ENCODE measurements at regions not wholly inside any gene's neighbourhood (a gene's known extent, or its start where the extent isn't known, plus 50 kb on each side); places are given as distances from the start of the nearest gene placed in this dataset.

DNA sequence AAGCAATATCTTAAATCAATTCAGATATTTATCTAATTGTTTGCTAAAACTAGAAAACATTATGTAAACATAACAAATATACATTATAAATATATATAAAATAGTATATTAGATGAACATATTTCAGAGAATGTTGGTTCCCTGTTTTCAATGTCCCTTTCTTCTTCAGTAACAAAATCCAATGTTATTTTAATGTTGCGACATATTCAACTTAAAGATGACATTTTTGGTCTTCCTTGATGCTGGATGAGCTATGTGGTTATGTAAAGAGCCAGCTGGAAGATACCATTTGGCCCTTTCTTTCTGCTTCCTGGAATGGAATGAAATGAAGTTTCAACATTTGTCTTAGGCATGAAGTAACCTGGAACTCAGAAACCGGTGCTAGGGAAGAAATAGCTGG lies 668.1 kb upstream of the CDH6 start:
- TF ChIP-seq, protein P1, sequence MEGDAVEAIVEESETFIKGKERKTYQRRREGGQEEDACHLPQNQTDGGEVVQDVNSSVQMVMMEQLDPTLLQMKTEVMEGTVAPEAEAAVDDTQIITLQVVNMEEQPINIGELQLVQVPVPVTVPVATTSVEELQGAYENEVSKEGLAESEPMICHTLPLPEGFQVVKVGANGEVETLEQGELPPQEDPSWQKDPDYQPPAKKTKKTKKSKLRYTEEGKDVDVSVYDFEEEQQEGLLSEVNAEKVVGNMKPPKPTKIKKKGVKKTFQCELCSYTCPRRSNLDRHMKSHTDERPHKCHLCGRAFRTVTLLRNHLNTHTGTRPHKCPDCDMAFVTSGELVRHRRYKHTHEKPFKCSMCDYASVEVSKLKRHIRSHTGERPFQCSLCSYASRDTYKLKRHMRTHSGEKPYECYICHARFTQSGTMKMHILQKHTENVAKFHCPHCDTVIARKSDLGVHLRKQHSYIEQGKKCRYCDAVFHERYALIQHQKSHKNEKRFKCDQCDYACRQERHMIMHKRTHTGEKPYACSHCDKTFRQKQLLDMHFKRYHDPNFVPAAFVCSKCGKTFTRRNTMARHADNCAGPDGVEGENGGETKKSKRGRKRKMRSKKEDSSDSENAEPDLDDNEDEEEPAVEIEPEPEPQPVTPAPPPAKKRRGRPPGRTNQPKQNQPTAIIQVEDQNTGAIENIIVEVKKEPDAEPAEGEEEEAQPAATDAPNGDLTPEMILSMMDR (IDR thresholded peaks at IDR 0.05; ENCODE audit: low read length, missing control alignments): no peak
- H3K4me3 ChIP-seq (replicated peaks; ENCODE audit: low read depth, low read length): no peak overlapping the region
- no peak for DNase-seq (ENCODE audit: low read depth)

DNA sequence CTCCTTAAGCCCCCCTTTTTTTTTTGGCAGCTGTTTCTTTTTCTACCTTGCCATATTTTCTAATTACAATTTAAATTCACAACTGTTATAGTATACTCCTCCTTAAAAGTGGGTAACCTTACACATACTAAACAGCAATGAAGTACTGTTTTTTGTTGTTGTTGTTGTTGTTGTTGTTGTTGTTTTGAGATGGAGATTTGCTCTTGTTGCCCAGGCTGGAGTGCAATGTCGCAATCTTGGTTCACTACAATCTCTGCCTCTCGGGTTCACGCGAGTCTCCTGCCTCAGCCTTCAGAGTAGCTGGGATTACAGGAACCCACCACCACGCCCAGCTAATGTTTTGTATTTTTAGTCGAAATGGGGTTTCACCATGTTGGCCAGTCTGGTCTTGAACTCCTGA lies 669.1 kb upstream of the CDH6 start:
- H3K4me3 ChIP-seq (replicated peaks; ENCODE audit: low read depth, low read length): no peak overlapping the region
- no peak for DNase-seq (ENCODE audit: low read depth)
- TF ChIP-seq, protein P1 (IDR thresholded peaks at IDR 0.05; ENCODE audit: low read length, missing control alignments): no peak

DNA sequence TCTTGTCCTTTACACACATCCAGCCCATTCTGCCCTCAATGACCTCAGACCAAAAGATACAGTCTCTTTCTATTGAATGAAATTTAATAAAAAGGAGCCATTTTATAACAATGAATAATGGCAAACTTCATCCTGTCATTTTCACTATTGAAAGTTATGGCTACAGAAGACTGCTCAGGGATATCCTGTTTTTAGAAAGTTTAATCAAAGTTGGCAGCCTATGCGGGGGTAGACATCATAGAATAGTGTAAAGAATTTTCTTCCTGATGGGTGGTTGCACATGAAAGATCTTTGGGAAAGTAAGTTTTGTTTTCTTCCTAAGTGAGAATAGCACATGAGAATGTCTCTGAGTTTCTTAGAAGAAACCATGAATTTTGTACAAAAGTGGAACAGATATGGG lies 670.4 kb upstream of the CDH6 start:
- H3K4me3 ChIP-seq (replicated peaks; ENCODE audit: low read depth, low read length): no peak overlapping the region
- no peak for DNase-seq (ENCODE audit: low read depth)
- TF ChIP-seq, protein P1 (IDR thresholded peaks at IDR 0.05; ENCODE audit: low read length, missing control alignments): no peak

DNA sequence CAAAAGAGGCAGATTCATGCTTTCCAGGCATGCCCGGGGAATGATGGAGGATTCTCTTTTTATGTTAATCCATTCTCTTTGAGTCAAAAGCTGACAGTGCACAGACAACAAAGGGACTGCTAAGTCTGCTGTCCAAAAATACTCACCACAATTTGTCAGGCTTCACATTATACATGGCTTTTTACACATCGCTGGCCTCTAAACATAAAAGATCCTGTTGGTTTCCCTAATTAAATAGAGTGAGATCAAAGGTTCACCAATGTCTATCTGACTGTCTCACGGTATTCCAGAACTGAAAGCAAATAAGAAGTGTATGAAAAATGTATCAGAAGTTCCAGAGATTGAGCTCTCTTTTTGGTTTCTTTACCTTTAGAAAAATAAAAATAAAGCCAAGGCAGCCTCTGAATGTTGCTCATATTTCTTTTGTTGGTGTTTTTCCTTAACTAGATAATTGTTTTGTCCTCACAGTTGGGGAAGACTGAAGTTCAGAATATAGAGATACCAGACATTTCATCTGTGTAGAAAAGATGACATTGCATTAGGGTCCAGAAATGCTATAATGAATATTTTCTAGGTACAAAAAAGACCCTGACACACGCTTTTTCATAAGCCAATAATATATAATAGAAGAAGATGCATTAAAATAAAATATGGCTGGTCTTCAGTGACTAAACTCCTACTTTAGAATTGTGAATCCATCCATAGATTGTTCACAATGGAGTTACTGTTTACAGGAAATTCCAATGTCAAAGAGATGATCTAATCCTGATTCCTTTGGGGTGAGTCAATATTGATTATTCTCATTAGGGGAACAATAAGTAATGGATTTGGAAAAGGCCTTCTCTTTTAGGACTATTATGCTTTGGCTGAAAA lies 688.2 kb upstream of the CDH6 start:
- TF ChIP-seq, protein P1 (IDR thresholded peaks at IDR 0.05; ENCODE audit: low read length, missing control alignments): no peak
- DNase-seq (ENCODE audit: low read depth): peak; percentile 32
- H3K4me3 ChIP-seq (replicated peaks; ENCODE audit: low read depth, low read length): no peak overlapping the region

DNA sequence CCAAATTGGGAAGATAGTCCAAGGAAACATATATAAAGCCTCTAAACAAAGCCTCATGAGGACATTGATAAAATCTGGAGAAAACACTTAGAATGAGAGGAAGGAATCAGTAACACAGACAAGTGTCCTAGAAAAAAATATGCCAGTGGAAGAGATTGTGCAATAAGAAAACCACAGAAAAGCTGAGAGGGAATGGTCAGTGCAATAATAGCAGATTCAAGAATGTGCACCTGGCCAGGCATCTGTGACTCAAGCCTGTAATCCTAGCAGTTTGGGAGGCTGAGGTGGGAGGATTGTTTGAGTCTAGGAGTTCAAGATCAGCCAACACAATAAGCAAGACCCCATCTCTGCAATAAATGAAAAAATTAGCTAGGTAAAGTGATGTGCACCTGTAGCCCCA lies 691.2 kb upstream of the CDH6 start:
- DNase-seq (ENCODE audit: low read depth): peak; percentile 39
- TF ChIP-seq, protein P1 (IDR thresholded peaks at IDR 0.05; ENCODE audit: low read length, missing control alignments): no peak
- H3K4me3 ChIP-seq (replicated peaks; ENCODE audit: low read depth, low read length): no peak overlapping the region

DNA sequence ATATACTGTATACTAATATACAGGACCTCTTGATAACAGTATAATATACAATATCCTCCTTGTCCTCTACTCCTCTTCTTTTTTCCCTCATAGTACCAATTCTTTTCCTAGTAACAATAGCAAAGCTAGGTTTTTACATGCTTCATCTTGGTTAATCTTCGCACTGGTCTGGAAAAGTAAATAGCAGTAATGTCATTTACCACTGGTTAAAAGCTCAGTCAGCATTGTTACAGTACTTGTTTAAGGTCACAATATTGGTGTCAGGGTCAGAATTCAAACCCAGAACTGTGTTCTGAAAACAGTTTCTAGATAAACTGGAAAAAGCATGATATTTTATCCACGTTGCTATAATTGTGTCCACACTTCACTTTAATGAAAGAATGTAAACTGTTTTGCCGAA lies 692.4 kb upstream of the CDH6 start:
- TF ChIP-seq, protein P1 (IDR thresholded peaks at IDR 0.05; ENCODE audit: low read length, missing control alignments): no peak
- no peak for DNase-seq (ENCODE audit: low read depth)
- no peak overlapping the region for H3K4me3 ChIP-seq (replicated peaks; ENCODE audit: low read depth, low read length)

DNA sequence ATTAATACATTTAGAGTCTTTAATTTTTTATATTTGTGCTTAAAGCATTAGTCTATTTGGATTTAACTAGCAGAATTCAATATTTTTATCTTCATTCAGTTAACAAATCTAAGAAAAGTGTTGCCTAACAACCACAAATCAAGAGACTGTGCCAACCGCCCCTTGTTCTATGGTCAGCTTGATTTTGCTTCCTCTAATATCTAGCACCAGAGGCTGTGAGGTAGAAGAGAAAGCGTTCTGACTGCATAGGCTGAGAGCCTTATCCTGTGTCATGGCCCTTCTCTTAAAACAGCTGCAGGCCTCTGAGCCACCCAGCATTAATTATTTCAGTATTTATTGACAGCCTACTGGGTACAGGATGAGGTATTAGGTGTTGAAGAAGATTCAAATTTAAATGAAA lies 693.0 kb upstream of the CDH6 start:
- DNase-seq (ENCODE audit: low read depth): no peak
- TF ChIP-seq, protein P1 (IDR thresholded peaks at IDR 0.05; ENCODE audit: low read length, missing control alignments): no peak
- no peak overlapping the region for H3K4me3 ChIP-seq (replicated peaks; ENCODE audit: low read depth, low read length)

Data from fibroblast of pulmonary artery (primary cell).